Spleen (tissue), 11 donors: ENCODE measurements at regions not wholly inside any gene's neighbourhood (a gene's known extent, or its start where the extent isn't known, plus 50 kb on each side); places are given as distances from the start of the nearest gene placed in this dataset.

ENCODE experiments used
- DNase-seq: peaks from one replicate; pipeline ENCODE4 v3.0.0-alpha.2; 2020
- H3K27ac ChIP-seq, 8 donors: fragments of 200-600 bp; sonication (generic) in 7 of 8; 1 replicate in 4 of 8; 2 replicates in 4 of 8; pipeline versions ENCODE4 v1.5.0 to v1.8.0; 2016 to 2021; ENCODE audit warnings: inconsistent platforms in 4 of 8, mild to moderate bottlenecking in 4 of 8, moderate library complexity in 1 of 8
- H3K27me3 ChIP-seq, 7 donors: fragments of 200-600 bp; sonication (generic) in 6 of 7; replicated peaks in 1 of 7; 1 replicate in 4 of 7; 2 replicates in 3 of 7; pipeline versions ENCODE4 v1.5.0 to v1.8.0; 2016 to 2021; ENCODE audit warnings: inconsistent platforms in 3 of 7, mild to moderate bottlenecking in 1 of 7
- H3K36me3 ChIP-seq, 6 donors: fragments of 200-600 bp; sonication (generic) in 5 of 6; 1 replicate in 4 of 6; 2 replicates in 2 of 6; pipeline versions ENCODE4 v1.5.0 to v1.8.0; 2016 to 2021; ENCODE audit warnings: inconsistent platforms in 2 of 6
- H3K4me1 ChIP-seq, 6 donors: fragments of 200-600 bp; sonication (generic) in 5 of 6; 1 replicate in 3 of 6; 2 replicates in 3 of 6; pipeline versions ENCODE4 v1.5.0 to v1.8.0; 2016 to 2021; ENCODE audit warnings: inconsistent platforms in 3 of 6
- H3K4me3 ChIP-seq, 8 donors: fragments of 200-600 bp; sonication (generic) in 7 of 8; 1 replicate in 4 of 8; 2 replicates in 4 of 8; pipeline versions ENCODE4 v1.5.0 to v1.8.0; 2016 to 2021; ENCODE audit warnings: inconsistent platforms in 4 of 8, mild to moderate bottlenecking in 4 of 8, moderate library complexity in 2 of 8
- H3K9me3 ChIP-seq, 8 donors: fragments of 200-600 bp; sonication (generic) in 7 of 8; 1 replicate in 4 of 8; 2 replicates in 4 of 8; pipeline versions ENCODE4 v1.5.0 to v1.8.0; 2016 to 2021; ENCODE audit warnings: inconsistent platforms in 4 of 8
- POLR2A ChIP-seq, 3 donors: fragments of 450-650 bp; IDR thresholded peaks; one replicate each; pipeline ENCODE4 v1.5.1; 2017; ENCODE audit warnings: antibody characterized with exemption in 3 of 3, mild to moderate bottlenecking in 1 of 3
- POLR2AphosphoS5 ChIP-seq, 3 donors: sonication (generic); formaldehyde crosslinking; IDR thresholded peaks; one replicate each; pipeline ENCODE4 v1.5.1; 2017; ENCODE audit warnings: antibody characterized with exemption in 3 of 3
- WGBS, 5 donors: extraction: QIAGEN DNeasy Blood & Tissue Kit in 3 of 5; methylation state at CpG; one replicate each; pipeline versions ENCODE4 v1.1.5 to v1.1.7; 2013 to 2018; 5-methylcytosine and 5-hydroxymethylcytosine counted together
- intact Hi-C: fragments of 100-400 bp; cut with DNase I; formaldehyde crosslinking; loops from one replicate; pipeline ENCODE4 v1.15.0; 2023; ENCODE audit warnings: low total_unique reads
- TF ChIP-seq, protein P1 (sequence below), 11 experiments: fragments of 200-600 bp in 7 of 11; fragments of 450-650 bp in 4 of 11; sonication (generic) in 4 of 11; IDR thresholded peaks in 8 of 11; conservative IDR thresholded peaks in 3 of 11; 1 replicate in 7 of 11; 2 replicates in 4 of 11; pipeline versions ENCODE4 v1.4.0 to v1.8.0; 2016 to 2021; ENCODE audit warnings: antibody characterized with exemption in 11 of 11, inconsistent platforms in 4 of 11, mild to moderate bottlenecking in 1 of 11
- donor health status: healthy with polysubstance abuse.
- donor health status: DM: no; HTN: no; CAD: no; lungs with moderate emphysema.
- donor health status: DM: no; HTN: no; CAD: no.
- donor health status: Bipolar disorder and iron deficiency.
- donor health status: healthy.
- donor health status: DM: no; HTN: no; CAD: no.
- donor health status: DM: yes; HTN: yes; CAD: no.

DNA sequence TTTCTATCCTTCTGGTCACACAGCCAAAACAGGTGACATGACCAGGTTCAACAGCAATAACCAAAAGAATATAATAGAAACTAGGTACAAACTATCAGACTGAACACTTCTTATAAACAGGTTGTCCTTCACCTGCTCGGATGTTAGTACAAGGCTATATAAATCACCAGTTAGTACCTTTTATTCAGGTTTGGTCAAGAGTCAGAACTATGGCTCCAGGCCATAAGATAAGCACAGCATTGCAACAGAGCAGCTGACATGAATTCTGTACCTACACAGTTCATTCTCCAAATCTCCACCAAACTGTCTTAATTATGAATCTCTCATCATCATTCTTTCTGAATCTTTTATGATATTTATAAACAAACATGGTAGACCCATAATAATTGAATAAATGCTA is 123.9 kb downstream of the DIO2 start:
- WGBS, 5 donors = 69 to 95% (median 87%) methylated on average over 1 of the region's 1 CpG
- intact Hi-C loops = no loop called here
- no peak overlapping the region for H3K4me3 ChIP-seq
- no peaks in the 10 kb centered on the region for H3K27me3 ChIP-seq
- DNase-seq = no peak
- no peaks in the 10 kb centered on the region for H3K4me1 ChIP-seq
- H3K9me3 ChIP-seq = peaks cover 0 to 9% (median 0%) of the 10 kb centered on the region in 8 donors
- no peaks in the 10 kb centered on the region for H3K36me3 ChIP-seq
- no peak overlapping the region for H3K27ac ChIP-seq
- TF ChIP-seq POLR2AphosphoS5 (IDR thresholded peaks at IDR 0.05) = no peak

DNA sequence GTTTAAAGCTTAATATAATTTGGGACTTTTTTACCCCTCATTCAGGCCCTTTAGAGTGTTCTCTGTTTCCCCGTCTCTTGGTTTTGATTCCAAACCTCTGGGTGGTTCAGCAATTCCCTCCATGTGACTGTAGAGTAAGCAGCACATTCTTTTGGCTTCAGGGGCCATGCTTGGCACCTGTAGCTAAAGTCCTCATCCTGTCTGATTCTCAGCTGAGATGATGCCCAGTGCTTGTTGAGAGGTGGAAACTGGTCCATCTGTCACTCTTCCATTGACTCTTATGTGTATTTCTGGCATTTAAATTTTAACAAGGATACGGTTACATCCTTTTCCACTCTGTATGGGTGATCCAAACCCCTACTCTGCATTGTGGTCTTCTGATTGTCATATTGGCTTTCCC is 127.1 kb downstream of the DIO2 start:
- intact Hi-C loops = no loop called here
- WGBS, 5 donors = 75 to 96% (median 84%) methylated on average over 2 of the region's 2 CpGs
- Histone ChIP-seq H3K4me1 (no peaks in the 10 kb centered on the region), H3K4me3 (no peak overlapping the region), H3K36me3 (no peaks in the 10 kb centered on the region), H3K27ac (no peak overlapping the region), H3K27me3 (no peaks in the 10 kb centered on the region), H3K9me3 (peaks cover 0 to 9% (median 0%) of the 10 kb centered on the region in 8 donors)
- no peak for DNase-seq
- no peak for TF ChIP-seq POLR2AphosphoS5 (IDR thresholded peaks at IDR 0.05)
- no peak for TF ChIP-seq POLR2A (IDR thresholded peaks at IDR 0.05)

GRCh38 chr14:80080601-80081000 is 130.7 kb downstream of the DIO2 start:
- TF ChIP-seq, protein P1, sequence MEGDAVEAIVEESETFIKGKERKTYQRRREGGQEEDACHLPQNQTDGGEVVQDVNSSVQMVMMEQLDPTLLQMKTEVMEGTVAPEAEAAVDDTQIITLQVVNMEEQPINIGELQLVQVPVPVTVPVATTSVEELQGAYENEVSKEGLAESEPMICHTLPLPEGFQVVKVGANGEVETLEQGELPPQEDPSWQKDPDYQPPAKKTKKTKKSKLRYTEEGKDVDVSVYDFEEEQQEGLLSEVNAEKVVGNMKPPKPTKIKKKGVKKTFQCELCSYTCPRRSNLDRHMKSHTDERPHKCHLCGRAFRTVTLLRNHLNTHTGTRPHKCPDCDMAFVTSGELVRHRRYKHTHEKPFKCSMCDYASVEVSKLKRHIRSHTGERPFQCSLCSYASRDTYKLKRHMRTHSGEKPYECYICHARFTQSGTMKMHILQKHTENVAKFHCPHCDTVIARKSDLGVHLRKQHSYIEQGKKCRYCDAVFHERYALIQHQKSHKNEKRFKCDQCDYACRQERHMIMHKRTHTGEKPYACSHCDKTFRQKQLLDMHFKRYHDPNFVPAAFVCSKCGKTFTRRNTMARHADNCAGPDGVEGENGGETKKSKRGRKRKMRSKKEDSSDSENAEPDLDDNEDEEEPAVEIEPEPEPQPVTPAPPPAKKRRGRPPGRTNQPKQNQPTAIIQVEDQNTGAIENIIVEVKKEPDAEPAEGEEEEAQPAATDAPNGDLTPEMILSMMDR (IDR thresholded peaks at IDR 0.05 in 8 of 11, conservative IDR thresholded peaks at IDR 0.05 in 3 of 11) = no peak
- no peak for TF ChIP-seq POLR2AphosphoS5 (IDR thresholded peaks at IDR 0.05)
- TF ChIP-seq POLR2A (IDR thresholded peaks at IDR 0.05) = no peak
- intact Hi-C loops = no loop called here
- H3K27me3 ChIP-seq = no peaks in the 10 kb centered on the region
- no peaks in the 10 kb centered on the region for H3K4me1 ChIP-seq
- H3K27ac ChIP-seq = no peak overlapping the region
- H3K9me3 ChIP-seq = peaks cover 0 to 8% (median 0%) of the 10 kb centered on the region in 8 donors
- no peak overlapping the region for H3K4me3 ChIP-seq
- DNase-seq = no peak
- 79 to 87% (median 84%) methylated on average over 4 of the region's 4 CpGs for WGBS, 5 donors
- no peaks in the 10 kb centered on the region for H3K36me3 ChIP-seq

- no peak overlapping the region for H3K4me3 ChIP-seq
- 65 to 75% (median 73%) methylated on average over 1 of the region's 1 CpG for WGBS, 5 donors
- no peak for TF ChIP-seq POLR2A (IDR thresholded peaks at IDR 0.05)
- TF ChIP-seq POLR2AphosphoS5 (IDR thresholded peaks at IDR 0.05) = no peak
- TF ChIP-seq, protein P1 (IDR thresholded peaks at IDR 0.05 in 8 of 11, conservative IDR thresholded peaks at IDR 0.05 in 3 of 11) = no peak
- intact Hi-C loops = no loop called here
- H3K27me3 ChIP-seq = no peaks in the 10 kb centered on the region
- no peaks in the 10 kb centered on the region for H3K36me3 ChIP-seq
- no peak for DNase-seq
- no peaks in the 10 kb centered on the region for H3K4me1 ChIP-seq
- H3K27ac ChIP-seq = no peak overlapping the region
- peaks cover 0 to 18% (median under 1%) of the 10 kb centered on the region in 8 donors for H3K9me3 ChIP-seq
Measured at GRCh38 chr14:80078501-80078900, 132.8 kb downstream of the DIO2 start.

DNA sequence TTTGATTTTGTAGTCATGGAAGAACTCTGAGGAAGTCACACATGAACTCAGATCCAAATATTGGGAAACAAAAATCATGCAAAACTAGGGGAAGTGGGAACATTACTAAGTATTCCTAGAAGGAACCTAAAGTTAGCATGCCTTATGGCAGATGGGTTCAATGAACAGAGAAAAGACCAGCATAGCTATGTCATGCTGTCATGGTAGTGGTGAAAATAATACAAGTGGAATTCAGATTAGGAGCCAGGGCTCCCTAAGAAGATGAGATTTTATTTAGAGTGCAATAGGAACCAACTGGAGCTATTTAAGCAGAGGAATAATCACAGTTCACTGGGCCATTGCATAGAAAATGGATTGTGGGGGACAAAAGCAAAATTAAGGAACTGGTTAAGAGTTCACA is 134.0 kb downstream of the DIO2 start:
- intact Hi-C loops = no loop called here
- H3K9me3 ChIP-seq = peaks cover 0 to 29% (median 8%) of the 10 kb centered on the region in 8 donors
- TF ChIP-seq, protein P1 (IDR thresholded peaks at IDR 0.05 in 8 of 11, conservative IDR thresholded peaks at IDR 0.05 in 3 of 11) = no peak
- TF ChIP-seq POLR2A (IDR thresholded peaks at IDR 0.05) = no peak
- TF ChIP-seq POLR2AphosphoS5 (IDR thresholded peaks at IDR 0.05) = no peak
- H3K4me3 ChIP-seq = no peak overlapping the region
- H3K27me3 ChIP-seq = no peaks in the 10 kb centered on the region
- no peak overlapping the region for H3K27ac ChIP-seq
- DNase-seq = no peak
- H3K36me3 ChIP-seq = no peaks in the 10 kb centered on the region
- no peaks in the 10 kb centered on the region for H3K4me1 ChIP-seq
